AG04450 (cell line): ENCODE measurements at regions not wholly inside any gene's neighbourhood (a gene's known extent, or its start where the extent isn't known, plus 50 kb on each side); places are given as distances from the start of the nearest gene placed in this dataset.
"Not testable (repeated sequence)": the region's sequence is repeated elsewhere in the genome, so short reads cannot be mapped to it uniquely, and the experiment has no call there.

Experiments
- CTCF ChIA-PET: fragments of 300-600, 350-600 bp; formaldehyde crosslinking; extraction: SDS; loops from one replicate; lab custom pipeline; 2022; ENCODE audit warnings: antibody characterized with exemption, inconsistent platforms; lab: Charles Lee
- POLR2A ChIA-PET: fragments of 350-600 bp; formaldehyde crosslinking; extraction: SDS; loops from one replicate; lab custom pipeline; 2021; ENCODE audit warnings: antibody characterized with exemption, inconsistent platforms; lab: Yijun Ruan, JAX
- DNase-seq: peaks from one replicate; pipeline ENCODE4 v3.0.0-alpha.2; 2011; ENCODE audit warnings: low read depth, low spot score
- H3K27ac ChIP-seq: one replicate; pipeline ENCODE4 v1.5.1; 2012; ENCODE audit warnings: low read depth, low read length, control low read depth
- H3K27me3 ChIP-seq: one replicate; pipeline ENCODE4 v1.6.0; 2012; ENCODE audit warnings: low read length; ENCODE audit not compliant: control insufficient read depth, insufficient read depth
- H3K4me3 ChIP-seq: 2 replicates; pipeline ENCODE4 v1.5.1; 2011; ENCODE audit warnings: mild to moderate bottlenecking, low read depth, low read length, control low read depth
- H3K9me3 ChIP-seq: 2 replicates; pipeline ENCODE4 v1.5.1; 2012; ENCODE audit warnings: low read length; ENCODE audit not compliant: control insufficient read depth, insufficient read depth
- CTCF ChIP-seq: IDR thresholded peaks from 2 replicates; pipeline ENCODE4 v1.5.1; 2011; ENCODE audit warnings: low read depth, low read length, control low read depth, inconsistent platforms

- H3K27ac ChIP-seq = no peak overlapping the region
- no peak for TF ChIP-seq CTCF
- H3K9me3 ChIP-seq = no peaks in the 10 kb centered on the region
- ChIA-PET CTCF (interaction anchor here (1.0 kb wide), 1 partner anchor 330 kb away, joined by 3 read pairs; no protein-coding TSS in a partner anchor), POLR2A (interaction anchor here (0.6 kb wide), 1 partner anchor 193 kb away, joined by 7 read pairs; no protein-coding TSS in a partner anchor)
- H3K27me3 ChIP-seq = peaks cover 4% of the 10 kb centered on the region
- no peak overlapping the region for H3K4me3 ChIP-seq
- DNase-seq = no peak
Measured at GRCh38 chr11:95412074-95412473, 181.1 kb upstream of the SESN3 start.

GRCh38 chr11:95410707-95411106 is 179.7 kb upstream of the SESN3 start:
- CTCF ChIA-PET, H3K27me3 ChIP-seq, H3K9me3 ChIP-seq, H3K4me3 ChIP-seq, POLR2A ChIA-PET, H3K27ac ChIP-seq, DNase-seq: not testable (repeated sequence)

GRCh38 chr11:95406271-95406670 is 175.3 kb upstream of the SESN3 start:
- POLR2A ChIA-PET = no interaction called here
- Histone ChIP-seq H3K4me3 (no peak overlapping the region), H3K9me3 (no peaks in the 10 kb centered on the region), H3K27ac (no peak overlapping the region), H3K27me3 (no peaks in the 10 kb centered on the region)
- TF ChIP-seq CTCF = no peak
- CTCF ChIA-PET = no interaction called here
- no peak for DNase-seq

GRCh38 chr11:95404370-95404769 is 173.4 kb upstream of the SESN3 start:
- Histone ChIP-seq H3K9me3 (no peaks in the 10 kb centered on the region), H3K4me3 (no peak overlapping the region), H3K27me3 (no peaks in the 10 kb centered on the region), H3K27ac (no peak overlapping the region)
- TF ChIP-seq CTCF = no peak
- ChIA-PET POLR2A (no interaction called here), CTCF (no interaction called here)
- DNase-seq = no peak

- Histone ChIP-seq H3K9me3 (no peaks in the 10 kb centered on the region), H3K27ac (no peak overlapping the region), H3K4me3 (no peak overlapping the region), H3K27me3 (no peaks in the 10 kb centered on the region)
- no peak for DNase-seq
- ChIA-PET CTCF (no interaction called here), POLR2A (no interaction called here)
- TF ChIP-seq CTCF = no peak
Measured at GRCh38 chr11:95398437-95399112, 167.6 kb upstream of the SESN3 start.
